ENCODE measurements at regions not wholly inside any gene's neighbourhood (a gene's known extent, or its start where the extent isn't known, plus 50 kb on each side); places are given as distances from the start of the nearest gene placed in this dataset.

DNA sequence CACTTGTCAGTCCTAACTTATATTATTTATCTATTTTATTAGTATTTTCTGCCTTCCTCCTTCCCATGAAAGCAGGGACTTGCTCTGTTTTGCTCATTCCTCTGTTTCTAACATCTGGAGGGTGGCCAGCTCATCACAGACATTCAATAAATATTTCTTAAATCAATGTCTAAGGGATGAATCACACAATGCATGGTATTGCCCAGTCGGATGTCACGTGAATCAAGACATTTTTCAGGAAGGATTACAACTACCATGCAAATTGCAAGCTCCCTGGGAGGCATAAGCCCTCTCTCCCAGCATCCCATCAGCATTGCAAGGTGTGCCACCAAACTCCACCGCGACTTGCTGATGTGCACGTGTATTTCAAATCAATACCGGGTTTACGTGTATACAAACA is 146.6 kb upstream of the RNF32 start:
- FAIRE-seq (no peak), DNase-seq (ENCODE audit: low read depth) (peak; percentile 20)
- no peak overlapping the region for H3K4me3 ChIP-seq (ENCODE audit: low read depth, low read length)
- no peaks in the 10 kb centered on the region for H3K36me3 ChIP-seq (ENCODE audit: control insufficient read depth, insufficient read depth, low read length)
- TF ChIP-seq CTCF (IDR thresholded peaks at IDR 0.05; ENCODE audit: insufficient read depth, low read length, severe bottlenecking) = no peak
- H3K27me3 ChIP-seq (ENCODE audit: control insufficient read depth, insufficient read depth, low read length) = no peaks in the 10 kb centered on the region

DNA sequence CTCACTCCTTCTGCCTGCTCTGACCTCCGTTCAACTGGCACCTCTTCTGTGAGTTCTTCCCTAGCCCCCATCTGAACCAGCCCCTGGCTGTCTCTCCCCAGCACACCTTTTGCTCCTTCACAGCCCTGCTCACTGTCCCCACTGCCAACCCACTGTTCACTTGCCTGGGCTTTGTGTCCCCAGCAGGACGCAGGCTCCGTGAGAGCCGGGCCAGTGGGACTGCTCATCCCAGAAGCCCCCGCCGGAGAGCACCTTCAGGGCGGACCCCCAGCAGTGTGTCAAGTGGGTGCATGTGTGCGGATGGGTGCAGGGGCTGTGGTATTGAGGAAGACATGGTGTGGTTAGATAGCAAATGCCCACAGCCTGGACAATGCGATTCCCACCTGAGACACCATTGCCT is 148.4 kb upstream of the RNF32 start:
- H3K36me3 ChIP-seq (ENCODE audit: control insufficient read depth, insufficient read depth, low read length) = no peaks in the 10 kb centered on the region
- no peak for FAIRE-seq
- TF ChIP-seq CTCF (IDR thresholded peaks at IDR 0.05; ENCODE audit: insufficient read depth, low read length, severe bottlenecking) = no peak

DNA sequence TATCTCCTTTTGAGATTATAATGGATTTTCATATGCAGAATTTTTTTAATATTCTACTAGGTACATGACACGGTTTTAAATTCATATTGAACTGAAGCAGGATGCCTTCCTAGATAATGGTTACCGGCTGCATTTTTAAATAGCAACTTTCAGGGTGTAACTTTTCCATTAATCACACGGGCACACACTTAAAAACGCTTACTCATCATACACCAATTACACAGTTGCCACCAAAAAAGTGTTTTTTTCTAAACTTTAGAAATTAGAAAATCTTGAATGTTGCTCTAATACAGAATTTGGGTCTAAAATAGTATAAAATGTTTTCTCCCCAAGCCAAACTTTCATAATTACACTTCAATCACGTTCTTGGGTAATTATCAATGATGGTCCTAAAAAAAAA is 149.1 kb upstream of the RNF32 start:
- DNase-seq (ENCODE audit: low read depth) = no peak
- no peak overlapping the region for H3K4me3 ChIP-seq (ENCODE audit: low read depth, low read length)
- no peak for FAIRE-seq
- no peaks in the 10 kb centered on the region for H3K36me3 ChIP-seq (ENCODE audit: control insufficient read depth, insufficient read depth, low read length)
- no peaks in the 10 kb centered on the region for H3K27me3 ChIP-seq (ENCODE audit: control insufficient read depth, insufficient read depth, low read length)
- TF ChIP-seq CTCF (IDR thresholded peaks at IDR 0.05; ENCODE audit: insufficient read depth, low read length, severe bottlenecking) = no peak

More for the DNA sequence above, 148.4 kb upstream of the RNF32 start:
- no peaks in the 10 kb centered on the region for H3K27me3 ChIP-seq (ENCODE audit: control insufficient read depth, insufficient read depth, low read length)
- no peak for DNase-seq (ENCODE audit: low read depth)
- no peak overlapping the region for H3K4me3 ChIP-seq (ENCODE audit: low read depth, low read length)

GRCh38 chr7:156490021-156490800 is 150.4 kb upstream of the RNF32 start:
- H3K36me3 ChIP-seq (ENCODE audit: control insufficient read depth, insufficient read depth, low read length) = no peaks in the 10 kb centered on the region
- H3K4me3 ChIP-seq (ENCODE audit: low read depth, low read length) = no peak overlapping the region
- DNase-seq (ENCODE audit: low read depth) (no peak), FAIRE-seq (no peak)
- H3K27me3 ChIP-seq (ENCODE audit: control insufficient read depth, insufficient read depth, low read length) = no peaks in the 10 kb centered on the region
- TF ChIP-seq CTCF (IDR thresholded peaks at IDR 0.05; ENCODE audit: insufficient read depth, low read length, severe bottlenecking) = no peak

DNA sequence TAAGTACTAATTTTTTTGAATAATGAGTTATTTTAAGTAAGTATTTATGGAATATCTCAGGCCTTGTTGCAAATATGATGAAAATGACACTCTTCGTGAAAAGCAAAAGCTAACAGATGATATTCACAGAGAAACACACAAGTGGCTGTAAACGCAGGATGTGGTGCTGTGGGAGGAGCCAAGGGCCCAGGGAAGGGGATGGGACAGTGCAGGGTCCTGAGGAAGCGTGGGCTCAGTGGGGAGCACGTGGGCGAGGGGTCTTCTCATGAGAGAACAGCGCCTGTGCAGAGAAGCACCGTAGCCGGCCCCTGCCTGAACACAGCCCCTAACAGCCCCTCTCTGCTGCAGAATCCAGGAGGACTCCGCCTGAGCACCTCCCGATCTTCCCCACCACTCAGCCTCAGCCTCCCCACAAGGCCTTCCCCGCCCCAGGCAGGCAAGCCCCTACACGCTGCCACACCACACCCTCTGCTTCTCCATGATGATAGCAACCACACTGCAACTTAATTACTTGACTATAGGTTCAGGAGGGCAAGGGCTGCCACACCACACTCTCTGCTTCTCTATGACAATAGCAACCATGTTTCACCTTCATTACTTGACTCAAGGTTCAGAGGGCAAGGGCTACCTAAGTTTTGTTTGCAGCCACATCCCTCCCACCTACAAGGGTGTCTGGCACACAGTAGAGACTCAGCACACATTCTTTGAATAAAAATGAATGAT is 152.6 kb upstream of the RNF32 start:
- no peak for TF ChIP-seq CTCF (IDR thresholded peaks at IDR 0.05; ENCODE audit: insufficient read depth, low read length, severe bottlenecking)
- Histone ChIP-seq H3K36me3 (ENCODE audit: control insufficient read depth, insufficient read depth, low read length) (no peaks in the 10 kb centered on the region), H3K4me3 (ENCODE audit: low read depth, low read length) (no peak overlapping the region), H3K27me3 (ENCODE audit: control insufficient read depth, insufficient read depth, low read length) (no peaks in the 10 kb centered on the region)
- DNase-seq (ENCODE audit: low read depth) (no peak), FAIRE-seq (no peak)

Data from bronchial epithelial cell (primary cell).